ENCODE measurements at regions not wholly inside any gene's neighbourhood (a gene's known extent, or its start where the extent isn't known, plus 50 kb on each side); places are given as distances from the start of the nearest gene placed in this dataset.
"Not testable (repeated sequence)": the region's sequence is repeated elsewhere in the genome, so short reads cannot be mapped to it uniquely, and the experiment has no call there.

DNA sequence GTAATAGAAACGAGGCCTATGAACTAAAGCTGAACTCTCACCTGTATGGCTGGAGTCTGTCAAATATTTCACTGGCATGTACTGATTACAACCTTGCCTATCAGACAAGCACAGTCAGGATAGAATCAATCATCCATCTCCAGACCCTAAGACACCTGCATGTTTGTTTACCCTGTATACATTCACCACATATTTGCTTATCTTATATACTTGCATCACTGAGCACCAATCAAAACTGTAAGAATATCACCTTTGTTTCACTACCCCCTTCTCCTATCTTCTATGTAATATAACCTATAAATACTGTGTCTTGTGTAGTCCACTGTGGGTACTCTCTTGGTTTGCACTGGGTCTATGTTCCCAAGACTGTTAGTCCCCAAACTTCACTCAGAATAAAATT is 1085.7 kb downstream of the TAF11L14 start:
- no peaks in the 10 kb centered on the region for H3K36me3 ChIP-seq
- no peaks in the 10 kb centered on the region for H3K27me3 ChIP-seq
- no peaks in the 10 kb centered on the region for H3K9me3 ChIP-seq
- no peaks in the 10 kb centered on the region for H3K4me1 ChIP-seq
- no peak for DNase-seq (ENCODE audit: extremely low spot score in 2 of 2)
- intact Hi-C loops (cut with DNase I) = no loop called here
- TF ChIP-seq POLR2A (IDR thresholded peaks at IDR 0.05) = no peak
- TF ChIP-seq, protein P1, sequence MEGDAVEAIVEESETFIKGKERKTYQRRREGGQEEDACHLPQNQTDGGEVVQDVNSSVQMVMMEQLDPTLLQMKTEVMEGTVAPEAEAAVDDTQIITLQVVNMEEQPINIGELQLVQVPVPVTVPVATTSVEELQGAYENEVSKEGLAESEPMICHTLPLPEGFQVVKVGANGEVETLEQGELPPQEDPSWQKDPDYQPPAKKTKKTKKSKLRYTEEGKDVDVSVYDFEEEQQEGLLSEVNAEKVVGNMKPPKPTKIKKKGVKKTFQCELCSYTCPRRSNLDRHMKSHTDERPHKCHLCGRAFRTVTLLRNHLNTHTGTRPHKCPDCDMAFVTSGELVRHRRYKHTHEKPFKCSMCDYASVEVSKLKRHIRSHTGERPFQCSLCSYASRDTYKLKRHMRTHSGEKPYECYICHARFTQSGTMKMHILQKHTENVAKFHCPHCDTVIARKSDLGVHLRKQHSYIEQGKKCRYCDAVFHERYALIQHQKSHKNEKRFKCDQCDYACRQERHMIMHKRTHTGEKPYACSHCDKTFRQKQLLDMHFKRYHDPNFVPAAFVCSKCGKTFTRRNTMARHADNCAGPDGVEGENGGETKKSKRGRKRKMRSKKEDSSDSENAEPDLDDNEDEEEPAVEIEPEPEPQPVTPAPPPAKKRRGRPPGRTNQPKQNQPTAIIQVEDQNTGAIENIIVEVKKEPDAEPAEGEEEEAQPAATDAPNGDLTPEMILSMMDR (IDR thresholded peaks at IDR 0.05) = no peak
- no peak for TF ChIP-seq POLR2AphosphoS5 (IDR thresholded peaks at IDR 0.05; ENCODE audit: insufficient read depth in 1 of 2, low read depth in 1 of 2)
- H3K27ac ChIP-seq = no peak overlapping the region
- H3K4me3 ChIP-seq = no peak overlapping the region

DNA sequence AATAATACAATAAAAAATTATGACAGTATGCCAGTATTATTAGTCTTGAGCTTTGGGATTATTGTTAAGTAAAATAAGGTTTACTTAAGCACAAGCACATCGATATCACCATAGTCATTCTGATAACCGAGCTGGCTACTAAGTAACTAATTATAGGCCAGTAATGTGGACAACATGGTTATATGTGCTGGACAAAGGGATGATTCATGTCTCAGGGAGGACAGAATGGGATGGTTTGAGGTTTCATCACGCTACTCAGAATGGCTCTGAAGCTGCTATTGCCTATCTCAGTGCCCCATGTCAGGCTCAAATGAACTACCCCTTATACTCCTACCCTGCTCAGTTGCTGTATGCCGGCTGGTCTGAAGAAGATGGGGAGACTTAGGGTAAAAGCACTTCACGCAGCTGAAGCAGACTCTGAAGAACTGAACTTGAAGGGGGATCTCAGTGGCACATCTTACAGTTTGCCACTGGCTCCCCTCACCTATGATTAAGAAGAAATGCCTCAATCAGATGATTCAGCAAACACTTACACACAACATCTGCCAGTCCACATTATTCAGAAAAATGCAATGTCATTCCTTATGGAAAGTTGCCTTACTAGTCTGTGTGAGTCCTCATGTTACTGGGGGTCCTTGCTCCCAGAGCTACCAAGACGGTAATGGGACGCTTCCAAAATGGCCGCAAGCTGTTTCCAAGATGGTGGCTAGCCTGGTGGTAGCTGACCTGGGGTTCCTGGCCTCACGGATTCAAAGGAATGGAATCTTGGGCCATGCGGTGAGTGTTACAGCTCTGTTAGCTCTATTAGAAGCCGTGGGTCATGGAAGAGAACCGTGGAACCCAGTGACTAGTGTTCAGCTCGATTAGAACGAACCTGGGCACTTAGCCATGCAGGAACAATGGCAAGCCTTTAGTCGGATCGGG is 1098.6 kb downstream of the TAF11L14 start:
- TF ChIP-seq, protein P1 (IDR thresholded peaks at IDR 0.05) = no peak
- TF ChIP-seq POLR2A (IDR thresholded peaks at IDR 0.05) (no peak), POLR2AphosphoS5 (IDR thresholded peaks at IDR 0.05; ENCODE audit: insufficient read depth in 1 of 2, low read depth in 1 of 2) (no peak)
- Histone ChIP-seq H3K4me3 (no peak overlapping the region), H3K9me3 (no peaks in the 10 kb centered on the region), H3K4me1 (no peaks in the 10 kb centered on the region), H3K36me3 (no peaks in the 10 kb centered on the region), H3K27me3 (no peaks in the 10 kb centered on the region), H3K27ac (no peak overlapping the region)
- intact Hi-C loops (cut with DNase I) = no loop called here
- no peak for DNase-seq (ENCODE audit: extremely low spot score in 2 of 2)

DNA sequence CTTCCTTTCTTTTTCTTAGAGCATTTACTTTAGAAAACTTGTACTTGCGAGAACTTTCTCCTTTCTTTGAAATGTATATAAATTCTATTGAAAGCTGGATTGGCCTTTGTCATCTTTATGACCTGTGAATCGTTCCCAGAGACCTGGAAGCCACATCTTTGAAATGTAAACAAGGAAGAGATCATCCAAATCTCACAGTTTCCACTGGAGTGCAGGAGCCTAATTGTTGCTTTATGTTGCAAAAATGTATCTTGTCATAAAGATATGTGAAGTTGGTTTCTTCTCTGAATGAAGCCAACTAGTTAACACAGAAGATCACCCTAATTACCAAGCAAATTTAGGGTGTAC is 1101.8 kb downstream of the TAF11L14 start:
- Histone ChIP-seq H3K4me1 (no peaks in the 10 kb centered on the region), H3K27me3 (no peaks in the 10 kb centered on the region), H3K4me3 (no peak overlapping the region), H3K27ac (no peak overlapping the region), H3K36me3 (no peaks in the 10 kb centered on the region), H3K9me3 (no peaks in the 10 kb centered on the region)
- no peak for DNase-seq (ENCODE audit: extremely low spot score in 2 of 2)
- intact Hi-C loops (cut with DNase I) = no loop called here
- TF ChIP-seq POLR2A (IDR thresholded peaks at IDR 0.05) (no peak), POLR2AphosphoS5 (IDR thresholded peaks at IDR 0.05; ENCODE audit: insufficient read depth in 1 of 2, low read depth in 1 of 2) (no peak)
- TF ChIP-seq, protein P1 (IDR thresholded peaks at IDR 0.05) = no peak

DNA sequence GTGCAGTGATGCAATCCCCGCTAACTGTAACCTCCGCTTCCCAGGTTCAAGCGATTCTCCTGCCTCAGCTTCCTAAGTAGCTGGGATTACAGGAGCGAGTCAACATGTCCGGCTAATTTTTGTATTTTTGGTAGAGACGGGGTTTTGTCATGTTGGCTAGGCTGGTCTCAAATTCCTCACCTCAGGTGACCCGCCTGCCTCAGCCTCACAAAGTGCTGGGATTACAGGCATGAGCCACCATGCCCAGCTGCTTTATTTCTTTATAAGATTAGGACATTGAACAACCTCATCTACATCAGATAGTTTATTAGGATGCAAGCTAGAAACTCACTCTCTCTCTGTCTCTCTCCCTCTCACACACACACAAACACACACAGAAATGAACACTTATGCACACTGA is 1102.5 kb downstream of the TAF11L14 start:
- H3K4me1 ChIP-seq; H3K27ac ChIP-seq; H3K9me3 ChIP-seq; H3K27me3 ChIP-seq; intact Hi-C loops (cut with DNase I); H3K4me3 ChIP-seq; DNase-seq (ENCODE audit: extremely low spot score in 2 of 2); H3K36me3 ChIP-seq: not testable (repeated sequence)

DNA sequence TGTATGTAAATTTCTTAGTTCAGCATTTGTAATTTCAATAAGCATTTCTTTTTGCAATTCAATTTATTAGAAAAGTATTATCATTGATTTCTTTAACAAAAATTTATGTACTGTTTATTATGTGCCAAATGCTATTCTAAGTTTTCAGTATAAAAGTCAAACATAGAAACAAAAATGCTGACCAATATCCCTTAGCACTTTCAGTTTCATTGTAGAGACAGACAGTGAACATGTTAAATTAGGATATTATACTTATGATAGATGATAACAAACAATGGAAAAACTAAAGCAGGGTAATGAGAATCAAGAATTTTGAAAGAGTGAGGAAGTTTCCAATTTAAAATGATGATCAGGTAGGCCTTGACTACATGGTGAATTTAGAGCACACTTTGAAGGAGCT is 1106.0 kb downstream of the TAF11L14 start:
- no peaks in the 10 kb centered on the region for H3K4me1 ChIP-seq
- H3K4me3 ChIP-seq = no peak overlapping the region
- H3K27ac ChIP-seq = no peak overlapping the region
- TF ChIP-seq POLR2A (IDR thresholded peaks at IDR 0.05) (no peak), POLR2AphosphoS5 (IDR thresholded peaks at IDR 0.05; ENCODE audit: insufficient read depth in 1 of 2, low read depth in 1 of 2) (no peak)
- TF ChIP-seq, protein P1 (IDR thresholded peaks at IDR 0.05) = no peak
- no peaks in the 10 kb centered on the region for H3K9me3 ChIP-seq
- no peak for DNase-seq (ENCODE audit: extremely low spot score in 2 of 2)
- intact Hi-C loops (cut with DNase I) = no loop called here
- no peaks in the 10 kb centered on the region for H3K27me3 ChIP-seq
- H3K36me3 ChIP-seq = no peaks in the 10 kb centered on the region

Data from vagina (tissue), 2 donors.